ENCODE measurements at regions not wholly inside any gene's neighbourhood (a gene's known extent, or its start where the extent isn't known, plus 50 kb on each side); places are given as distances from the start of the nearest gene placed in this dataset.

- H3K79me2 ChIP-seq (ENCODE audit: control insufficient read depth, insufficient read depth, low read length): no peaks in the 10 kb centered on the region
- no peaks in the 10 kb centered on the region for H3K36me3 ChIP-seq (ENCODE audit: control insufficient read depth, insufficient read depth, low read length)
- no peak overlapping the region for H3K27ac ChIP-seq (ENCODE audit: insufficient read depth, low read length)
- H3K9me3 ChIP-seq (ENCODE audit: control insufficient read depth, insufficient read depth, low read depth, low read length): no peaks in the 10 kb centered on the region
- H3K4me3 ChIP-seq (replicated peaks in 1 of 4; ENCODE audit: control extremely low read depth in 1 of 4, insufficient read depth in 1 of 4, low read depth in 3 of 4, low read length in 4 of 4): no peak overlapping the region
- TF ChIP-seq CTCF (conservative IDR thresholded peaks at IDR 0.05 in 1 of 2, IDR thresholded peaks at IDR 0.05 in 1 of 2; ENCODE audit: low read depth in 1 of 2, low read length in 2 of 2): no peak
- no peaks in the 10 kb centered on the region for H4K20me1 ChIP-seq (ENCODE audit: control insufficient read depth, extremely low read depth, insufficient read depth, low read length)
- H3K9ac ChIP-seq (ENCODE audit: insufficient read depth, low read length): no peak overlapping the region
- no peak for DNase-seq (ENCODE audit: low read depth in 2 of 2)
- H3K4me1 ChIP-seq (ENCODE audit: control insufficient read depth, extremely low read depth, insufficient read depth, low read length): no peaks in the 10 kb centered on the region
- H2AFZ ChIP-seq (ENCODE audit: low read length): no peak overlapping the region
- no peaks in the 10 kb centered on the region for H3K27me3 ChIP-seq (ENCODE audit: control insufficient read depth, insufficient read depth, low read length)
- H3K4me2 ChIP-seq (ENCODE audit: extremely low read depth, insufficient read depth, low read length): no peak overlapping the region
Measured at GRCh38 chr7:35530124-35531109, 164.5 kb downstream of the HERPUD2 start.

- no peak overlapping the region for H3K4me2 ChIP-seq (ENCODE audit: extremely low read depth, insufficient read depth, low read length)
- no peak overlapping the region for H3K9ac ChIP-seq (ENCODE audit: insufficient read depth, low read length)
- DNase-seq (ENCODE audit: low read depth in 2 of 2): no peak
- H3K4me1 ChIP-seq (ENCODE audit: control insufficient read depth, extremely low read depth, insufficient read depth, low read length): no peaks in the 10 kb centered on the region
- TF ChIP-seq EZH2 (IDR thresholded peaks at IDR 0.05; ENCODE audit: low read length, missing control alignments): no peak
- no peaks in the 10 kb centered on the region for H3K79me2 ChIP-seq (ENCODE audit: control insufficient read depth, insufficient read depth, low read length)
- H3K4me3 ChIP-seq (replicated peaks in 1 of 4; ENCODE audit: control extremely low read depth in 1 of 4, insufficient read depth in 1 of 4, low read depth in 3 of 4, low read length in 4 of 4): no peak overlapping the region
- no peak overlapping the region for H3K27ac ChIP-seq (ENCODE audit: insufficient read depth, low read length)
- H4K20me1 ChIP-seq (ENCODE audit: control insufficient read depth, extremely low read depth, insufficient read depth, low read length): no peaks in the 10 kb centered on the region
- H3K36me3 ChIP-seq (ENCODE audit: control insufficient read depth, insufficient read depth, low read length): no peaks in the 10 kb centered on the region
- H2AFZ ChIP-seq (ENCODE audit: low read length): no peak overlapping the region
- H3K9me3 ChIP-seq (ENCODE audit: control insufficient read depth, insufficient read depth, low read depth, low read length): no peaks in the 10 kb centered on the region
- no peaks in the 10 kb centered on the region for H3K27me3 ChIP-seq (ENCODE audit: control insufficient read depth, insufficient read depth, low read length)
Measured at GRCh38 chr7:35529713-35530112, 165.2 kb downstream of the HERPUD2 start.

GRCh38 chr7:35528381-35528977 lies 166.5 kb downstream of the HERPUD2 start:
- H3K27ac ChIP-seq (ENCODE audit: insufficient read depth, low read length): no peak overlapping the region
- no peak overlapping the region for H3K4me3 ChIP-seq (replicated peaks in 1 of 4; ENCODE audit: control extremely low read depth in 1 of 4, insufficient read depth in 1 of 4, low read depth in 3 of 4, low read length in 4 of 4)
- DNase-seq (ENCODE audit: low read depth in 2 of 2): no peak
- no peak overlapping the region for H2AFZ ChIP-seq (ENCODE audit: low read length)
- TF ChIP-seq EZH2 (IDR thresholded peaks at IDR 0.05; ENCODE audit: low read length, missing control alignments) (no peak), CTCF (conservative IDR thresholded peaks at IDR 0.05 in 1 of 2, IDR thresholded peaks at IDR 0.05 in 1 of 2; ENCODE audit: low read depth in 1 of 2, low read length in 2 of 2) (no peak)
- no peaks in the 10 kb centered on the region for H3K79me2 ChIP-seq (ENCODE audit: control insufficient read depth, insufficient read depth, low read length)
- H3K27me3 ChIP-seq (ENCODE audit: control insufficient read depth, insufficient read depth, low read length): no peaks in the 10 kb centered on the region
- H3K36me3 ChIP-seq (ENCODE audit: control insufficient read depth, insufficient read depth, low read length): no peaks in the 10 kb centered on the region
- no peaks in the 10 kb centered on the region for H3K4me1 ChIP-seq (ENCODE audit: control insufficient read depth, extremely low read depth, insufficient read depth, low read length)
- no peak overlapping the region for H3K4me2 ChIP-seq (ENCODE audit: extremely low read depth, insufficient read depth, low read length)
- H4K20me1 ChIP-seq (ENCODE audit: control insufficient read depth, extremely low read depth, insufficient read depth, low read length): no peaks in the 10 kb centered on the region
- H3K9me3 ChIP-seq (ENCODE audit: control insufficient read depth, insufficient read depth, low read depth, low read length): no peaks in the 10 kb centered on the region
- H3K9ac ChIP-seq (ENCODE audit: insufficient read depth, low read length): no peak overlapping the region
